ENCODE measurements at regions not wholly inside any gene's neighbourhood (a gene's known extent, or its start where the extent isn't known, plus 50 kb on each side); places are given as distances from the start of the nearest gene placed in this dataset.
A peak's percentile ranks its signal among the peaks of the same experiment; 100 is the strongest.
"Not testable (repeated sequence)": the region's sequence is repeated elsewhere in the genome, so short reads cannot be mapped to it uniquely, and the experiment has no call there.

DNA sequence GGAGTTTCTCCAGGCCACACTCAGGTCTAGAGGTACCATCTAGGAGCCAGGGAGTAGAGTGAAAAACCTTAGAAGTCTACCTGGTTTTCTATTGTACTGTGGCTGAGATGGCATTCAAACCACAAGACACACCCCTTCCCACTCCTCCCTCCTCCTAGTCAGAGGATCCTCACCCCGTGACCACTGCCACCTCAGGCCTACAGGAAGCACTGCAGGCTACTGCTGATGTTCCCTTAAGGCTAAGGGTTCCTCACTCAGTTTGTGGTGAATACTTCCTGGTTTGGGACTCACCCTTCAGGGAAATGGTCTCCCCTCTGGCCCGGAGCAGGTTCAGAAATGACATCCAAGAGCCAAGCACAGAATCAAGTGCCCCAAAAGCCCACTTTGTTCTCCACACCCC lies 1293.9 kb downstream of the JRKL start:
- no peak for DNase-seq (ENCODE audit: low read depth in 2 of 2)

DNA sequence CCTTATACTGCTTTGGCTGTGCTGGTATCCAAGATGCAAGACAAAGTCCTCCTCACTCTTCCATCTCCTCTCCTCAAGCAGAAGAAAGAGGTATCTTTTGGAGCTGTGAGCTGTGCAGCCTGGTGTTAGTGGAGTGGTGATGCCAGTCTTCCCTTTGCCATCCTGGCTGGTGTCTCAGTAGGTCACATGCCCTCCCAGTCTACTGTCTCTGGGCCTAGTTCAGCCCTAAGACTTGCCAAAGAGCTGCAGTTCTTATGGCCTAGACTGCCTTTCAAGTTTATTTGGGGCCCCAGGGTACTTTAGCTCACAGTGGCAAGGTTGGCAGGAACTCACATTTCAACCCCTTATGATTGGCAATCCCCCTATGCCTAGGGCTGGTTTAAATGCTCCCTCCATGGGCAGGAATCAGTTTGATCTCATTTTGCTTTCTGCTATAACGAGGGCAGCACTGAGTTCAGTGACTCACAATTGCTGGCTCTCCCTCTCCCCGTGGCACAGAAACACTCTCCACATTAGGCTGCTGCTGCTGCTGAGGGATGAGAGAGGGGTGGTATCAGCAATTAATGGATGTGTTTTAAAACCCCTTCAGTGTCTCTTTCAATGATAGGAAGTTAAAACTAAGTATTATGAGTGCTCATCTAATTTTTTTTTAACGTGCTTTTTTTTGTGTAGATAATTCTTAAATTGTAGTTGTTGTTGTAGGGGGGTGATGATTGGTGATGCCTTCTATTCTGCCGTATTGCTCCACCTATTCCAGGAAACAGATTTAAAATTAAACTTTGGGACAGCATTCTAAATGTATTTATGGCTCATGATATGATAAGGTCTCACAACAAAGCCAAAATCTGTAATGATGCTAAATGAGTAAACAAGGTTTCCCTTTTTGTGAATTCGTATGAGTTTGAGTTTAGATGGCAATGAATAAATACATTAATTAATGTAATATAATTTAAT lies 1295.0 kb downstream of the JRKL start:
- no peak for DNase-seq (ENCODE audit: low read depth in 2 of 2)

DNA sequence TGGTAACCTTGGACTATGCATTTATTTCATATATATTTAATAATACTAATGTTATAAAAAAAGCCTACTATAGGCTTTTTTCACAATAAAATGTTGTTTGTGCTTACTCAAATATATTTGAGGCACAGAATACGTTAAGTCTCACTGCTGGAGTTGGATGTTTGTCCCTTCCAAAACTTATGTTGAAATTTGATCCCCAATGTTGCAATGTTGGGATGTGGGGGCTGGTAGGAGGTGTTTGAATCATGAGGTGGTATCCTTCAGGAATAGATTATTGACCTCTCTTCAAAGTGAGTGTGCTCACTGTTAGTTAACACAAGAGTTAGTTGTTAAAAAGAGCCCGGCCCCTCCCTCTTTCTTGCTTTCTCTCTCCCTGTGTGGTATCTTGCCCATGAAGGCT lies 1295.9 kb downstream of the JRKL start:
- no peak for DNase-seq (ENCODE audit: low read depth in 2 of 2)

DNA sequence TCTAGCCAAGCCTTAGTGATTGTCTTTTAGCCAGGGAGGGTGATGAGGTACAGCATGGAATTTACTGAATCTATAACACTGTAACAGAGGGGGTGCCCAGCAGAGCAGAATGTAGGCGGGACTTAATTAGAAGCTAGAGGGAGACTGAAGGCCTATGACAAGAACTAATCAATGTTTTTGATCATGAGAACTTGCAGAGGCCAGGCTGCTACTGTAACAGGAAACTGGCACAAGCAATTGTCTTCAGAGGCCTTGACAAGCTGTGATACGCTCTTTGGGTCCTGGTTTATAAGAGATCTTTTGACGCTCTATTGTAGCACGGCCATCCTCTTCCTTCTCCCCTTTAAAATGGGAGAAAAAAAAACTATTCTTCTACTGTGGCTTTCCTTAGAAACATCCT lies 1297.3 kb downstream of the JRKL start:
- no peak for DNase-seq (ENCODE audit: low read depth in 2 of 2)

DNA sequence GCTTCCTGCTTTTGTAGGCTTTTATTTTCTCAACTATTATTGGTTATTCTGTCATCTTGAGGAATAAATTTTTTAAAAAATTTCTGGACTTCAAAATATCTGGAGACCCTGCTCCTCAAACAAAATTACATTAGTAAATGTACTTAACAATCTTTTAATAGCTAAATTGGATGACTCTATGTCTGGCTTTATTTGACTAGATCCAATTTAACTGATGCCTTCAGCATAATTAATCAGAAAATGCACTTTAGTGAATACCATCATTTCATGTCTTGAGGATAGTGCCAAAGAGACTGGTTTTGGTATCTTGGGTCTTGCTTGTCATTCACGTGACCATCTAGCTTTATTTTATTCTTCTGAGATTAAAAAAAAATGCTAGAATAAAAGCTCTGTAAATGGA lies 1301.2 kb downstream of the JRKL start:
- DNase-seq (ENCODE audit: low read depth in 2 of 2): no peak

DNA sequence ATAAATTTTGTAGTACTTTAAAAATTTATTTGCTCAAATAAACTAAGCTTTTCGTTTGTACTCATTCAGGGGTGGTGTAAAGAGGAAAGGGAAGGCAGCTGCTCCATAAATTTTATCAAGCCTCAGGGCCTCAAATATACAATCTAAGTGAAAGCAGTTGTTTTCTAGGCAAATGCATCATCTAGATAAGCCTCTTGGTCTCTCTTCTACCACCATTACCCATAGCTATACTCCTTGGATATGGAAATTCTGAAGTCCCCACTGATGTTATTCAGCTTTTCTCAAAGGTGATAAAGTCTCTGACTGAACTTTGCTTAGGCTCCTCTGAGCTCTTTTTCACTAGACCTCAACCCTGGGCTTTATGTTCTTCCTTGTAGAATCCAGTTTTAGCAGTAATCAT lies 1313.1 kb downstream of the JRKL start:
- no peak for DNase-seq (ENCODE audit: low read depth in 2 of 2)

DNA sequence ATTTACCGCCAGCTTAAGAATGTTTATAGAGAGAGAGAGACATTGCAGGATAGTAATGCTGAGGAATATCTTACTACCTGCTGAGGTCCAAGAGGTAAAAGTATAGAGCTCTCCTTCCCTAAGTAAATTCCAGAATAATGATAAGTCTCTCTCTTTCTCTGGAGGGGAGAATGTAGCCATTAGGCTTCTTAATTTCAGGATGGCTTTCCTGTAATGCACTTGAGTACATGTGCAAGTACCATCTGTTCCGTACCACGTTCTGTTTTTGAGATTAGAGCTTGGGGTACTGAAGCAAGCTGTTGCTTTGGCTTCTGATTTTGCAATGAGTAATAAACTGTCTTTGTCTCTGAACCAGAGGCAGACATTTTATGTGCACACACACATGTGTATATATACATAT lies 1314.0 kb downstream of the JRKL start:
- no peak for DNase-seq (ENCODE audit: low read depth in 2 of 2)

DNA sequence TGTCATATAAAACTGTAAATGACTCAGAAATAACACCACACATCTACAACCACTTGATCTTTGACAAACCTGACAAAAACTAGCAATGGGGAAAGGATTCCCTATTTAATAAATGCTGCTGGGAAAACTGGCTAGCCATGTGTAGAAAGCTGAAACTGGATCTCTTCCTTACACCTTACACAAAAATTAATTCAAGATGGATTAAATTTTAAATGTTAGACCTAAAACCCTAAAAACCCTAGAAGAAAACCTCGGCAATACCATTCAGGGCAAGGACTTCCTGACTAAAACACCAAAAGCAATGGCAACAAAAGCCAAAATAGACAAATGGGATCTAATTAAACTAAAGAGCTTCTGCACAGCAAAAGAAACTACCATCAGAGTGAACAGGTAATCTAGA lies 1315.3 kb upstream of the CNTN5 start:
- DNase-seq (ENCODE audit: low read depth in 2 of 2): not testable (repeated sequence)

DNA sequence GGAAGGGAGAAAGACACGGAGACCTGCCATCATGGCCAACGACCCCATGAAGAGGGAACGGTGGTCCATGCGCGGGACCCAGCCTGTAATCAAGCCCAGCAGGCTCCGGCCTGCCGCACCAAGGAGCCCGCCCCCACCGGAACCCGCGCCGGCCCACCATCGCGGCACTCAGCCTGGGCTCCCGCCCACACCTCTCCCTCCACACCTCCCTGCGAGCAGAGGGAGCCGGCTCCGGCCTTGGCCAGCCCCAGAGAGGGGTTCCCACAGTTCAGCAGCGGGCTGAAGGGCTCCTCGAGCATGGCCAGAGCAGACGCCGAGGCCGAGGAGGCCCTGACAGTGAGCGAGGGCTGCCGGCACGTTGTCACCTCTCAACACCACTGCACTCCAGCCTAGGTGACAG lies 1302.8 kb upstream of the CNTN5 start:
- DNase-seq (ENCODE audit: low read depth in 2 of 2): no peak

DNA sequence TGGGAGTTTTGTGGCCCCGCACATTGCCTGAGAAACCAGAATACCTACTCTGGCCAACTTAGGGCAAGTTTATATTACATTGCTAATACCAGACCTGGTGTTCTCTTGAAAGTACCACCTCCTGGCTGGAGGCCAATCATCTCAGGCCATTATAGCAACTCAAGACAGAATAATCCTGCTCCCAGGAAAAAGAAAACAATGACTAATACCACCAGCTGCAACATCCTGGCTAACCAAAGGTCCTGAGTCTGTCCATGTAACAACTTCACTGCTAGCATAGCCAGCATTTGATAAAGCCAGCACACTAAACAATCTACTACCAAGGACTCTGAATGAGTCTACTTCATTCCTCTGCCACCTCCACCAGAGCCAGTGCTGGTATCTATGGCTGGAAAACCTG lies 1298.7 kb upstream of the CNTN5 start:
- peak; percentile 41 to 53 for DNase-seq (ENCODE audit: low read depth in 2 of 2)

DNA sequence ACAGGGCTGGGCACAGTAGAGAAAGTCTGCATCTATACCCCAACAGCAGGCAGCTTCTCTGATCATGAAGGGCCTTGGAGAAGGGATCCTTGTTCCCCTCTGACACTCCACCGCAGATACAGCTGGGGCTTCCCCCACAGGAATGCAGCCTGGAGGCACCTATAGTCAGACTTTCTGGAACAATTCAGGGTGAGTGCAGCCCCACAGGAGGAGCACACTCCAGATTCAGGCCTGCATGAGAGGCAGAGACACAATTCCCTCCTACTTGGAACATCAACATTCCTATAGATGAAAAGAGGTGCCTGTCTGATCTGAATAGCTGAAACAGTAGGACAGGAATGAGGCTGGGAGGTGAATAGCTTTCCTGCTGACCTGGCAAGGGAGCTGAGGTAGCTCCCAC lies 1298.0 kb upstream of the CNTN5 start:
- DNase-seq (ENCODE audit: low read depth in 2 of 2): no peak

DNA sequence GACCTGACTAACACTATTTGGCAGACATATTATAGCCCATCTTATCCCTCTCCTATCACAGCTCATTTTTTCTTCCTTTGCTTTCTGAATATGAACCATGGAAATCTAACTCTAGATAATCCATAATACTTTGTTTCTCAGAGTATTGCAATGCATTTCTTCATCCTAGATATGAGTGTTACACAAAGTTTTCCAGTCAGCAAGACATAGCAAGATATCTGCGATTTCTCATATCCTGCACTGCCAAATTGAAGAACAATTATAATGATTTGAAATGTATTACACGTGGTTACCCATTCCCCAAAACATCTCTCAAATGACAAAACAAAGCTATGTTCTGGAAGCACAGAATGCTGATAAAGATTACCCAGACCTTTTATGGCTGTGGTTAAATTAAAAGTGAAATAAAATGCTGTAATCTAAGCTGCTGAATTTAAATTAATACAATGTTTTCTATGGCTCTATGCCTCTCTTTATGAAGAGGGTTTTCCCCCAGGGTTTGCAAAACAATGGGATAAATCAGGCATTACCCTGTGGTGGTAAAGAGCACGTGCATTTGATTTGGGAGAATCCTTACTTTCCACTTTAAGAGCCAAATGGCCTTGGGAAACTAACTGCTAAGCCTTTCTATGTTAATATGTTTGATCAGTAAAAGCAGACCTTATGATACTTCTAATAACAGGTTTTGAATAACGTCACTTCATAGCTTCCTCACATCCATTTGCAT lies 1291.0 kb upstream of the CNTN5 start:
- no peak for DNase-seq (ENCODE audit: low read depth in 2 of 2)

DNA sequence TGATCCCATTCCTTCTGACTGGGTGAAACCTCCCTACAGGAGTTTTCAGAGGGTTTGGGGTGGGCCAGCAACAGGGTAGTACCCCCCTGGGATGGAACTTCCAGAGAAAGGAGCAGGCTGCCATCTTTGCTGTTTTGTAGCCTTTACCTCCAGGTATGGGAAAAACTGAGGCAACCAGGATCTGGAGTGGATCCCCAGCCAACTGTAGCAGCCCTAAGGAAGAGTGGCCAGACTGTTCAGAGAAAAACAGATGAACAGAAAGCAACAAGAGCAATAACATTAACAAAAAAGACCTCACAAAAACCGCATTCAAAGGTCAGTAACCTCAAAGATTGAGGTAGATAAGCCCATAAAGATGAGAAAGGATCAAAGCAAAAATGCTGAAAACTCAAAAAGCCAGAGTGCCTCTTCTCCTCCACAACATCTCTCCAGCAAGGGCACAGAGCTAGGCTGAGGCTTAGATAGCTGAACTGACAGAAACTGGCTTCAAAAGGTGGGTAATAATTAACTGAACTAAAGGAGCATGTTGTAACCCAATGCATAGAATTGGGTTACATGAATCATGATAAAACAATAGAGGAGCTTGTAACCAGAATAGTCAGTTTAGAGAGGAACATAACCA lies 1288.6 kb upstream of the CNTN5 start:
- DNase-seq (ENCODE audit: low read depth in 2 of 2): no peak

DNA sequence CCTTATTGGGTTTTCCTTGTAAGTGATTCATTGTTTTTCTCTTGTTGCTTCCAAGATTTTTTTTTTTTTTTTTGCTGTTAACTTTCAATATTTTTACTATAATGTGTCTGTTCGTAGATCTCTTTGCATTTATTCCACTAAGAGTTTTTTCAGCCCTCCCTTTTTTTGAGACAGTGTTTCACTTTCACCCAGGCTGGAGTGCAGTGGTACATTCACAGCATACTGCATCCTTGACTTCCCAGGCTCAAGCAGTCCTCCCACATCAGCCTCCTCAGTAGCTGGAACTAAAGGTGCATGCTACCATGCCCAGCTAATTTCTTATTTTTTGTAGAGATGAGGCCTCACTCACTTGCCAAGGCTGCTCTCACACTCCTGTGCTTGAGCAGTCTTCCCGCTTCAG lies 1282.0 kb upstream of the CNTN5 start:
- DNase-seq (ENCODE audit: low read depth in 2 of 2): no peak

DNA sequence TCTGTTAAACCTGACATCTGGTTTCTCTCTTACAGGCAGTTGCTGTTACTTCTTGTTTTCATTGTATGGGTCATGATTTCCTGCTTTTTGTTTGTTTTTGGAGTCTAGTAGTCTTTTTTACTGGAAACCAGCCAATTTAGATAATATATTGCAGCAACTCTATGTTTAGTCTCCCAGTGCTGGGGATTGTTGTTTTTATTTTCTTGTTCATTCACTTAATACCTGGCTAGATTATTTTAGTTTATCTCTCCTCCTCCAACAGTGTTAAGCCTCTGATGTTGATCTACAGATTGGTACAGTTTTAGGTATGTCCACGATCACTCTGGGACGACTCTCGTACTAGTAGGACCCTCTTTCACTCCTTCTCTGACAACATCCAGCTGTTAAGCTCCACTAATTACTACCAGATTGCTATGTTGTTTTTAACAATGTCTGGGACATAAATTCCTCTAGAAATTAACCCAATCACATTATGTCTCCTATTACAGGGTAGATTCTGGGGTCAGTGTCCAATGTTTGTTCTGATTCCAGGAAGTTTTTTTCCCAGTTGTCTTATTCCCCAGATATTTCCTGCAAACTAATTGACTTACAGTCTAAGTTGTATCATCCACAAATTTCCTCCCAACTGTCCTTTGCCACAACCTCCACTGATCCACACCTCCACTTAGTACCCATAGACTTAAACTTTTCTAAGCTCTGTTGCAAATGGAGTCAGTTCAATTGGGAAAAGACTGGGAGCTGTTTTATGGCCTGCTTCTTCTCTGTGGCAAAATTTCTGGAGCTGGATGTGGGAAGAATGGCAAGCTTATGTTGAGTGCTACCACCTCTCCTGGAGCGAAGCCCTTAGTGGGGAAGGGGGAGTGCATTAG lies 1280.6 kb upstream of the CNTN5 start:
- peak in 1 of 2 experiments; percentile 22 for DNase-seq (ENCODE audit: low read depth in 2 of 2)

DNA sequence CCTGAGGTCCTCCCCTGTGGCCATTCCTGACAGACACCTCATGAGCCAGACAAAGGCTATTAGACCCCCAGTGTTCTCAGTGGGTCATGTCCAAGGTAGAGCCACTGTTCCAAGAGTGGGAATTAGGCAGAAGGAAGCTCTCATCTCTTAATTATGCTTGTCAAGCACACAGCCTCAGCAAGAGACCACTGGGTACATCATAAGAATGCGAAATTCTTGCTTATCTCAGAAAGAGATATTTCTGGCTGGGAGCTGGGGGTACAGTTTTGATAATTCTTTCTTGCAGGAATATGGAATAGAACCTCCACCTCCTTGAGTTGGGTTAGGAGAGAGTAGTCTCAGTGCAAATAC lies 1280.0 kb upstream of the CNTN5 start:
- no peak for DNase-seq (ENCODE audit: low read depth in 2 of 2)

DNA sequence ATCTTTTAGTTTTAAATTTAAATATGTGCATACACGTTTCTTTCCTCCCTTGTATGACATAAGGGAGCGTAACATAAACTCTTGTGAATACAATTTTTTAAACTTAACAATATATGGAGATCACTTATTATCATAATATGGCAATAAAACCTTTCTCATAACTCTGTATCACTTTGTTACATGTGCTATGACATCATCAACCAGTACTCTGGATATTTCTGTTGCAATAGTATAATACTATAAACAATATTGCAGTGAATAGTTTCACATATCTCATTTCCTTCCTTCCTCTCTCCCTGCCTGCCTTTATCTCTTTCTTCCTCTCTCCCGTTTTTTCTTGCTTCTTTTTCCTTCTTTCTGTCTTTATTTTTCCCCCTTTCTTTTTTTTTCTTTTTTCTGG lies 1278.0 kb upstream of the CNTN5 start:
- no peak for DNase-seq (ENCODE audit: low read depth in 2 of 2)

DNA sequence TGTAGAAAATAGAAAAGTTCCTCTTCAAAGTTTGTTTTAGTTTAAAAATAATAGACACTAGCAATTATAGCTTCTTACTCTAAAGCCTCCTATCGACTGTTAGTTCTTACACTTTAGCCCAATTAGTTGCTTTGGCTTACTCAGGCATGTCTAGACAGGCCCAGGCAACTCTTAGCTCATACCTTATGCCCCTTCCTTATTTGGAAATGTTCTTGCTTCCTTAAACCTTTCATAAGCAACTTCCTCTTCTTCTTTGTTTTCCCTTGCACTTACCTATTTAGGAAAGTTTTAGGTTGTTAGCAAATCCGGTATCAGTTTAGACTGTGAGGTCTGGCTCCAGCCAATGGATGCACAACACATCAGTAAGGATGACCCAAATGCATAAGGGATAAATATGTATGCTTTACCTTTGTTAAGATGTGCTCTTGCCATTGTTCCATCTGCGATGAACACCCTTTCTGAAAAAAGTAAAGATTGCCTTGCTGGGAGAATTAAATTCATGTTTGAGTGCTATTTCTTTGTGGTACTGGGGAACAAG lies 1277.5 kb upstream of the CNTN5 start:
- DNase-seq (ENCODE audit: low read depth in 2 of 2): no peak

DNA sequence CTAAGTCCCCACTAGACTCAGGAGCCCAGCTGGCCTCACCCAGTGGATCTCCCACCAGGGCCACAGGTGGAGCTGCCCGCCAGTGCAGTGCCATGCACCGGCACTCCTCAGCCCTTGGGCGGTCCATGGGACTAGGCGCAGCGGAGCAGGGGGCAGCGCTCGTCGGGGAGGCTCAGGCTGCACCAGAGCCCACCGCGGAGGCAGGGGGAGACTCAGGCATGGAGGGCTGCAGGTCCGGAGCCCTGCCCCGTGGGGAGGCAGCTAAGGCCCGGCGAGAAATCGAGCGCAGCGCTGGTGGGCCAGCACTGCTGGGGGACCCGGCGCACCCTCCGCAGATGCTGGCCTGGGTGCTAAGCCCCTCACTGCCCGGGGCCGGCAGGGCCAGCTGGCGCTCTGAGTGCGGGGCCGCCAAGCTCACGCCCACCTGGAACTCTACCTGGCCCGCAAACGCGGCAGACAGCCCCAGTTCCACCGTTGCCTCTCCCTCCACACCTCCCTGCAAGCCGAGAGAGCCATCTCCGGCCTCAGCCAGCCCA lies 1275.2 kb upstream of the CNTN5 start:
- DNase-seq (ENCODE audit: low read depth in 2 of 2): no peak

DNA sequence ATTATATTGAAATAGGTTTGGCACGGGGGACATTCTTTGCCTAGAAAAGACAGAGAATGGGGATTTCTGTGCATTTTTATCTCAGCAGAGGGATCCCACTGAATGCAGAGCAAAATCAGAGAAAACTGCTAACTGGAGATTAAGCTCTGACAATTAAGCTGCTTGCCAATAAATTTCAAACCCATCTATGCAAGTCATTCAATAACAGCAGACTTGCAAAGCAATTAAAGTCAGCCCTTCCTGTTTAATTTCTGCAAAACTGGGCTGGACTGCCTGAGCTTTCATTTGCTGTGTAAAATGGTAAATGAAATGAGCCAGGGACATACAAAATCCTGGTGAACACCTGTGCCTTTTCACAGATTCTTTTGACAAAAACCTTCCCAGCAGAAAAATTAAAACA lies 1273.9 kb upstream of the CNTN5 start:
- no peak for DNase-seq (ENCODE audit: low read depth in 2 of 2)

DNA sequence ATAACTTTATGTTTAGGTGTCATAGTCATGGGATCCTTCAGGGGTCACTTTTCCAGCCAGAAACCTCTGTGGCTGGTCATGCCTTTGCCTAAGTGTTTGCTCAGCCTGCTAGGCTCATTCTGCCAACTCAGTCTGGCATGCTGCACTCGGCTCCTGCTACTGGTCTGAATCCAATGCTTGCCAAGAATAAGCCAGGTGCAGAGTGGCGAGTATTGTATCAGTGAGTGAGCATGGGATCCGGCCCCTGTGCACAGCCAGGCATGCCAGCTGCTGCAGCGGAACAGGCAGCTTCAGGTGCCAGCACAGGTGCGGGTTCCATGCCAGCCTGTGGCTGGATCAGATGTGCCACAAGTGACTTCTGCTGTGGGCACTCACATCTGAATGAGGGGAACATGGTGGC lies 1269.3 kb upstream of the CNTN5 start:
- no peak for DNase-seq (ENCODE audit: low read depth in 2 of 2)
